Panc1 (cell line): ENCODE measurements at regions not wholly inside any gene's neighbourhood (a gene's known extent, or its start where the extent isn't known, plus 50 kb on each side); places are given as distances from the start of the nearest gene placed in this dataset.

Experiments
- CTCF ChIP-seq: fragments of 450-650 bp; IDR thresholded peaks from 2 replicates; pipeline ENCODE4 v1.5.1; 2017; ENCODE audit warnings: mild to moderate bottlenecking
- POLR2AphosphoS5 ChIP-seq: IDR thresholded peaks from 2 replicates; pipeline ENCODE4 v1.6.1; 2012; ENCODE audit warnings: mild to moderate bottlenecking, low read depth, low read length, moderate library complexity
- REST ChIP-seq, 2 experiments: IDR thresholded peaks; 2 replicates each; pipeline ENCODE4 v1.6.1; 2011 to 2012; ENCODE audit warnings: low read depth in 2 of 2, control low read depth in 1 of 2, low read length in 1 of 2, mild to moderate bottlenecking in 1 of 2, moderate library complexity in 1 of 2; ENCODE audit not compliant: insufficient read depth in 1 of 2
- SIN3A ChIP-seq: IDR thresholded peaks from 2 replicates; pipeline ENCODE4 v1.6.1; 2012; ENCODE audit warnings: low read depth, mild to moderate bottlenecking, low read length, moderate library complexity, borderline replicate concordance; ENCODE audit not compliant: insufficient read depth
- TCF7L2 ChIP-seq: IDR thresholded peaks from 2 replicates; pipeline ENCODE4 v1.6.1; 2011; ENCODE audit warnings: mild to moderate bottlenecking, low read depth, low read length, inconsistent platforms

GRCh38 chr6:164188861-164189260 lies 774.3 kb downstream of the QKI start:
- TF ChIP-seq CTCF, result no peak
- TF ChIP-seq REST (IDR thresholded peaks at IDR 0.05; ENCODE audit: insufficient read depth in 1 of 2, low read depth in 2 of 2, low read length in 1 of 2), result no peak
- no peak for TF ChIP-seq POLR2AphosphoS5
- no peak for TF ChIP-seq SIN3A
- no peak for TF ChIP-seq TCF7L2
